Breast epithelium (tissue), 4 donors: ENCODE measurements at regions not wholly inside any gene's neighbourhood (a gene's known extent, or its start where the extent isn't known, plus 50 kb on each side); places are given as distances from the start of the nearest gene placed in this dataset.

Experiments used
- DNase-seq, 2 donors: peaks; one replicate each; pipeline ENCODE4 v3.0.0-alpha.2; 2019; ENCODE audit warnings: low spot score in 2 of 2
- H3K27ac ChIP-seq, 2 donors: fragments of 200-600 bp; sonication (generic) in 1 of 2; one replicate each; pipeline ENCODE4 v1.5.1; 2016 to 2019; ENCODE audit warnings: mild to moderate bottlenecking in 1 of 2
- H3K27me3 ChIP-seq, 2 donors: fragments of 200-600 bp; sonication (generic) in 1 of 2; one replicate each; pipeline versions ENCODE4 v1.5.1 to v1.6.0; 2017 to 2019; ENCODE audit warnings: control low read depth in 1 of 2, mild to moderate bottlenecking in 1 of 2
- H3K36me3 ChIP-seq: fragments of 200-600 bp; one replicate; pipeline ENCODE4 v1.5.1; 2019
- H3K4me1 ChIP-seq, 2 donors: fragments of 200-600 bp; sonication (generic); one replicate each; pipeline ENCODE4 v1.5.1; 2016 to 2019; ENCODE audit warnings: control low read depth in 1 of 2
- H3K4me3 ChIP-seq, 3 donors: fragments of 200-600 bp; sonication (generic); 1 replicate in 2 of 3; 2 replicates in 1 of 3; pipeline ENCODE4 v1.5.1; 2016 to 2019; ENCODE audit warnings: mild to moderate bottlenecking in 3 of 3, moderate library complexity in 2 of 3
- H3K9me3 ChIP-seq, 2 donors: fragments of 200-600 bp; sonication (generic) in 1 of 2; one replicate each; pipeline ENCODE4 v1.5.1; 2016 to 2019; ENCODE audit warnings: control low read depth in 1 of 2
- CTCF ChIP-seq, 3 donors: fragments of 450-650 bp; IDR thresholded peaks; one replicate each; pipeline ENCODE4 v1.5.1; 2016 to 2017; ENCODE audit warnings: antibody characterized with exemption in 3 of 3, mild to moderate bottlenecking in 3 of 3, moderate library complexity in 3 of 3
- POLR2A ChIP-seq: fragments of 450-650 bp; IDR thresholded peaks from one replicate; pipeline ENCODE4 v1.6.1; 2016; ENCODE audit warnings: antibody characterized with exemption, mild to moderate bottlenecking, moderate library complexity
- POLR2AphosphoS5 ChIP-seq, 3 donors: sonication (generic); formaldehyde crosslinking; IDR thresholded peaks; one replicate each; pipeline ENCODE4 v1.6.1; 2017; ENCODE audit warnings: antibody characterized with exemption in 3 of 3
- intact Hi-C: fragments of 100-400 bp; cut with DNase I; formaldehyde crosslinking; loops from one replicate; pipeline ENCODE4 v1.15.1; 2023; ENCODE audit warnings: low total_unique reads

GRCh38 chr11:88039476-88040147 lies 135.6 kb downstream of the RAB38 start:
- TF ChIP-seq POLR2A (no peak), CTCF (IDR thresholded peaks at IDR 0.05) (no peak), POLR2AphosphoS5 (IDR thresholded peaks at IDR 0.05) (no peak)

GRCh38 chr11:88038063-88038462 lies 137.2 kb downstream of the RAB38 start:
- H3K27me3 ChIP-seq, result no peaks in the 10 kb centered on the region
- H3K27ac ChIP-seq, result no peak overlapping the region
- intact Hi-C loops, result no loop called here
- no peak overlapping the region for H3K4me3 ChIP-seq
- H3K36me3 ChIP-seq, result no peaks in the 10 kb centered on the region
- TF ChIP-seq POLR2AphosphoS5 (IDR thresholded peaks at IDR 0.05) (no peak), POLR2A (no peak), CTCF (IDR thresholded peaks at IDR 0.05) (no peak)
- no peaks in the 10 kb centered on the region for H3K9me3 ChIP-seq
- no peaks in the 10 kb centered on the region for H3K4me1 ChIP-seq
- DNase-seq, result no peak

More at GRCh38 chr11:88039476-88040147, 135.6 kb downstream of the RAB38 start:
- no peaks in the 10 kb centered on the region for H3K27me3 ChIP-seq
- intact Hi-C loops, result no loop called here
- H3K4me3 ChIP-seq, result no peak overlapping the region
- DNase-seq, result no peak
- no peak overlapping the region for H3K27ac ChIP-seq
- no peaks in the 10 kb centered on the region for H3K36me3 ChIP-seq
- no peaks in the 10 kb centered on the region for H3K9me3 ChIP-seq
- no peaks in the 10 kb centered on the region for H3K4me1 ChIP-seq

GRCh38 chr11:88036701-88037100 lies 138.5 kb downstream of the RAB38 start:
- intact Hi-C loops, result no loop called here
- H3K27ac ChIP-seq, result no peak overlapping the region
- H3K27me3 ChIP-seq, result no peaks in the 10 kb centered on the region

DNA sequence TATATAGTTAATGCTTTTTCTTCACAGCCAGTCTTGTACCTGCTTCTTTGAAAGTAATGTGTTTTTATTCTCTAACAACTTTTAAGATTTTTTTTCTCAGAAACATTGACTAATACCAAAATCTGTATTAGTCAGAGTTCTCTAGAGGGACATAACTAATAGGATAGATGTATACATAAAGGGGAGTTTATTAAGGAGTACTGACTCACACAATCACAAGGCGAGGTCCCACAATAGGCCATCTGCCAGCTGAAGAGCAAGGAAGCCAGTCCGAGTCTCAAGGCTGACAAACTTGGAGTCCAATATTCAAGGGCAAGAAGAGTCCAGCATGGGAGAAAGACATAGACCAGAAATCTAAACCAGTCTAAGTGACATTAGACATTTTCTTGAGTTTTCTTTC lies 140.0 kb downstream of the RAB38 start:
- Histone ChIP-seq H3K4me3 (no peak overlapping the region), H3K27me3 (no peaks in the 10 kb centered on the region), H3K4me1 (no peaks in the 10 kb centered on the region), H3K36me3 (no peaks in the 10 kb centered on the region), H3K27ac (no peak overlapping the region), H3K9me3 (no peaks in the 10 kb centered on the region)
- intact Hi-C loops, result no loop called here
- TF ChIP-seq POLR2A (no peak), CTCF (IDR thresholded peaks at IDR 0.05) (no peak), POLR2AphosphoS5 (IDR thresholded peaks at IDR 0.05) (no peak)
- DNase-seq, result no peak

More at GRCh38 chr11:88036701-88037100, 138.5 kb downstream of the RAB38 start:
- no peaks in the 10 kb centered on the region for H3K4me1 ChIP-seq
- H3K9me3 ChIP-seq, result no peaks in the 10 kb centered on the region
- no peak for DNase-seq
- no peak overlapping the region for H3K4me3 ChIP-seq
- no peaks in the 10 kb centered on the region for H3K36me3 ChIP-seq
- TF ChIP-seq CTCF (IDR thresholded peaks at IDR 0.05) (no peak), POLR2A (no peak), POLR2AphosphoS5 (IDR thresholded peaks at IDR 0.05) (no peak)

GRCh38 chr11:88017666-88018065 lies 157.6 kb downstream of the RAB38 start:
- intact Hi-C loops, result no loop called here
- TF ChIP-seq POLR2A (no peak), CTCF (IDR thresholded peaks at IDR 0.05) (no peak), POLR2AphosphoS5 (IDR thresholded peaks at IDR 0.05) (no peak)
- Histone ChIP-seq H3K36me3 (no peaks in the 10 kb centered on the region), H3K4me1 (no peaks in the 10 kb centered on the region), H3K4me3 (no peak overlapping the region), H3K27ac (no peak overlapping the region), H3K9me3 (no peaks in the 10 kb centered on the region), H3K27me3 (no peaks in the 10 kb centered on the region)
- DNase-seq, result no peak
